Heart left ventricle (tissue), 13 donors: ENCODE measurements at regions not wholly inside any gene's neighbourhood (a gene's known extent, or its start where the extent isn't known, plus 50 kb on each side); places are given as distances from the start of the nearest gene placed in this dataset.

Experiments
- POLR2A ChIP-seq, 2 donors: fragments of 450-650 bp; IDR thresholded peaks; one replicate each; pipeline ENCODE4 v1.6.1; 2017; ENCODE audit warnings: antibody characterized with exemption in 2 of 2, mild to moderate bottlenecking in 2 of 2, moderate library complexity in 2 of 2
- TF ChIP-seq, protein P1 (sequence below), 12 donors: fragments of 200-600 bp; sonication (generic) in 4 of 12; IDR thresholded peaks; one replicate each; pipeline versions ENCODE4 v1.5.0 to v1.8.0; 2018 to 2022; ENCODE audit warnings: antibody characterized with exemption in 12 of 12, mild to moderate bottlenecking in 5 of 12
- donor health status: ischemic (EF 13 %, LVEDD 7.1; RV severe dilation, severe dysfunction).
- donor health status: DM: no; HTN: yes; CAD: no.
- donor health status: DM: no; HTN: no; CAD: no.
- donor health status: ischemic (EF 25% LVEDD 6.9; RV normal size, moderate dysfunction).
- donor health status: ischemic (EF 25% LVEDD 5.7; RV mildly dilated, moderate dysfunction).
- donor health status: ischemic (EF 35%, LVEDD 5.7; RV mildly dilated, moderate dysfunction).
- donor health status: nonischemic (EF 11% LVEDD 7.7; RV severe dilation, severe dysfunction).
- donor health status: DM: yes; HTN: yes; CAD: no.
- donor health status: PGD.
- donor health status: ischemic (EF 29% LVEDD 5.4; RV normal size, mild dysfunction).
- donor health status: nonischemic (EF 23%, LVEDD 6.1; RV moderate dilation, normal function).

DNA sequence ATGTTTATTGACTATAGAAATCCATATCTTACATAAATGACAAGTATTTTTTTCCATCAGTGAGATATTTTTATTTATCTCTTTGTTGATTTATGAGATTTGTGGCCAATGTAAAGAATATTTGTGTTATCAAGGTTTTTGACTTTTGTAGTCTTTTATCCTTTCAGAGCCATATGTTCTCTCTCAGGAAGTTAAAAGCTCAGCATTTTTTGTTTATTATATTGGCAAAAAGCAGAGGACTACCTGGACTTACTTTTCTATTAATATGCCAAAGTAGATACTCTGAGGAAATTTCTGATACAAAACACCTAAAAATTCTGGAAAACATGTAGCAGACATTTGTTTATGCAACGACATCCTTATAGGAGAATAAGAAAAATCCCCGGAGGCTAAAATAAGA, 490.3 kb downstream of the SLC6A15 start:
- TF ChIP-seq POLR2A (IDR thresholded peaks at IDR 0.05) = no peak
- TF ChIP-seq, protein P1, sequence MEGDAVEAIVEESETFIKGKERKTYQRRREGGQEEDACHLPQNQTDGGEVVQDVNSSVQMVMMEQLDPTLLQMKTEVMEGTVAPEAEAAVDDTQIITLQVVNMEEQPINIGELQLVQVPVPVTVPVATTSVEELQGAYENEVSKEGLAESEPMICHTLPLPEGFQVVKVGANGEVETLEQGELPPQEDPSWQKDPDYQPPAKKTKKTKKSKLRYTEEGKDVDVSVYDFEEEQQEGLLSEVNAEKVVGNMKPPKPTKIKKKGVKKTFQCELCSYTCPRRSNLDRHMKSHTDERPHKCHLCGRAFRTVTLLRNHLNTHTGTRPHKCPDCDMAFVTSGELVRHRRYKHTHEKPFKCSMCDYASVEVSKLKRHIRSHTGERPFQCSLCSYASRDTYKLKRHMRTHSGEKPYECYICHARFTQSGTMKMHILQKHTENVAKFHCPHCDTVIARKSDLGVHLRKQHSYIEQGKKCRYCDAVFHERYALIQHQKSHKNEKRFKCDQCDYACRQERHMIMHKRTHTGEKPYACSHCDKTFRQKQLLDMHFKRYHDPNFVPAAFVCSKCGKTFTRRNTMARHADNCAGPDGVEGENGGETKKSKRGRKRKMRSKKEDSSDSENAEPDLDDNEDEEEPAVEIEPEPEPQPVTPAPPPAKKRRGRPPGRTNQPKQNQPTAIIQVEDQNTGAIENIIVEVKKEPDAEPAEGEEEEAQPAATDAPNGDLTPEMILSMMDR (IDR thresholded peaks at IDR 0.05) = no peak
